Transverse colon (tissue), 4 donors: ENCODE measurements at regions not wholly inside any gene's neighbourhood (a gene's known extent, or its start where the extent isn't known, plus 50 kb on each side); places are given as distances from the start of the nearest gene placed in this dataset.

Experiments used
- CTCF ChIP-seq, 5 experiments: fragments of 200-600 bp in 3 of 5; fragments of 450-650 bp in 2 of 5; sonication (generic) in 3 of 5; IDR thresholded peaks; 1 replicate in 2 of 5; 2 replicates in 3 of 5; pipeline ENCODE4 v1.5.1; 2016 to 2017; ENCODE audit warnings: antibody characterized with exemption in 5 of 5, inconsistent platforms in 3 of 5, mild to moderate bottlenecking in 2 of 5, moderate library complexity in 1 of 5
- EP300 ChIP-seq: sonication (generic); formaldehyde crosslinking; IDR thresholded peaks from one replicate; pipeline ENCODE4 v1.6.1; 2017; ENCODE audit warnings: antibody characterized with exemption, low read depth
- POLR2A ChIP-seq: fragments of 450-650 bp; IDR thresholded peaks from one replicate; pipeline ENCODE4 v1.6.1; 2016; ENCODE audit warnings: antibody characterized with exemption, mild to moderate bottlenecking, moderate library complexity
- POLR2AphosphoS5 ChIP-seq, 3 donors: sonication (generic); formaldehyde crosslinking; IDR thresholded peaks; one replicate each; pipeline ENCODE4 v1.6.1; 2016; ENCODE audit warnings: antibody characterized with exemption in 3 of 3

- TF ChIP-seq CTCF (IDR thresholded peaks at IDR 0.05): no peak
- TF ChIP-seq POLR2AphosphoS5 (IDR thresholded peaks at IDR 0.05): no peak
- no peak for TF ChIP-seq POLR2A
- TF ChIP-seq EP300: no peak
These were observed 116.9 kb downstream of the PLG start for GRCh38 chr6:160818934-160819333.
